OCI-LY7 (cell line): ENCODE measurements at regions not wholly inside any gene's neighbourhood (a gene's known extent, or its start where the extent isn't known, plus 50 kb on each side); places are given as distances from the start of the nearest gene placed in this dataset.

Experiments
- EZH2phosphoT487 ChIP-seq: fragments of 200-600 bp; sonication (generic); IDR thresholded peaks from 2 replicates; pipeline ENCODE4 v1.6.1; 2018; ENCODE audit warnings: low read depth, borderline replicate concordance, mild to moderate bottlenecking, mixed run types, antibody characterized with exemption, low read length, moderate library complexity, mixed read lengths
- TF ChIP-seq, protein P1 (sequence below): fragments of 200-600 bp; sonication (generic); conservative IDR thresholded peaks from 2 replicates; pipeline ENCODE4 v1.5.1; 2014; ENCODE audit warnings: mild to moderate bottlenecking, antibody characterized with exemption, low read length, moderate library complexity, mixed read lengths

- TF ChIP-seq, protein P1, sequence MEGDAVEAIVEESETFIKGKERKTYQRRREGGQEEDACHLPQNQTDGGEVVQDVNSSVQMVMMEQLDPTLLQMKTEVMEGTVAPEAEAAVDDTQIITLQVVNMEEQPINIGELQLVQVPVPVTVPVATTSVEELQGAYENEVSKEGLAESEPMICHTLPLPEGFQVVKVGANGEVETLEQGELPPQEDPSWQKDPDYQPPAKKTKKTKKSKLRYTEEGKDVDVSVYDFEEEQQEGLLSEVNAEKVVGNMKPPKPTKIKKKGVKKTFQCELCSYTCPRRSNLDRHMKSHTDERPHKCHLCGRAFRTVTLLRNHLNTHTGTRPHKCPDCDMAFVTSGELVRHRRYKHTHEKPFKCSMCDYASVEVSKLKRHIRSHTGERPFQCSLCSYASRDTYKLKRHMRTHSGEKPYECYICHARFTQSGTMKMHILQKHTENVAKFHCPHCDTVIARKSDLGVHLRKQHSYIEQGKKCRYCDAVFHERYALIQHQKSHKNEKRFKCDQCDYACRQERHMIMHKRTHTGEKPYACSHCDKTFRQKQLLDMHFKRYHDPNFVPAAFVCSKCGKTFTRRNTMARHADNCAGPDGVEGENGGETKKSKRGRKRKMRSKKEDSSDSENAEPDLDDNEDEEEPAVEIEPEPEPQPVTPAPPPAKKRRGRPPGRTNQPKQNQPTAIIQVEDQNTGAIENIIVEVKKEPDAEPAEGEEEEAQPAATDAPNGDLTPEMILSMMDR = no peak
- TF ChIP-seq EZH2phosphoT487 = no peak
These were observed 285.4 kb upstream of the CDH8 start for GRCh38 chr16:62321606-62322005.
